IMR-90 (cell line): ENCODE measurements at regions not wholly inside any gene's neighbourhood (a gene's known extent, or its start where the extent isn't known, plus 50 kb on each side); places are given as distances from the start of the nearest gene placed in this dataset.

Source experiments
- ATAC-seq: fragments of 200-7000 bp; cut with Tn5 transposase; 2 replicates; pipeline ENCODE4 v1.9.1; 2020; ENCODE audit warnings: low read depth, mild to moderate bottlenecking, moderate library complexity
- BruUV-seq: library from RNA; stranded (reverse); fragments of 400-500 nt; replicated peaks from 2 replicates; lab custom pipeline; 2021; lab: Mats Ljungman, UMichigan
- CTCF ChIA-PET: fragments of 300-600 bp; formaldehyde crosslinking; extraction: SDS; loops from one replicate; lab custom pipeline; 2021; ENCODE audit warnings: antibody characterized with exemption; lab: Yijun Ruan, JAX
- POLR2A ChIA-PET: fragments of 300-600 bp; sonication (Branson Sonifier 250); formaldehyde crosslinking; loops from one replicate; lab custom pipeline; 2022; ENCODE audit warnings: antibody characterized with exemption; ENCODE audit not compliant: unreplicated experiment; lab: Charles Lee
- DNase-seq: peaks from one replicate; pipeline ENCODE4 v3.0.0; 2013
- H2AFZ ChIP-seq: replicated peaks from 2 replicates; pipeline ENCODE3; 2013; ENCODE audit warnings: low read length, mild to moderate bottlenecking; ENCODE audit not compliant: poor library complexity
- H2AK5ac ChIP-seq: 2 replicates; pipeline ENCODE4 v1.6.1; 2013; ENCODE audit warnings: low read depth, low read length, inconsistent platforms
- H2AK9ac ChIP-seq: replicated peaks from 2 replicates; pipeline ENCODE3; 2013; ENCODE audit warnings: mild to moderate bottlenecking, low read depth, low read length, moderate library complexity; ENCODE audit not compliant: poor library complexity
- H2BK120ac ChIP-seq: 2 replicates; pipeline ENCODE4 v1.6.1; 2013; ENCODE audit warnings: low read depth, low read length, inconsistent platforms
- H2BK15ac ChIP-seq: 3 replicates; pipeline ENCODE4 v1.6.1; 2013; ENCODE audit warnings: low read depth, low read length, inconsistent platforms
- H2BK20ac ChIP-seq: 2 replicates; pipeline ENCODE4 v1.6.1; 2013; ENCODE audit warnings: low read depth, mild to moderate bottlenecking, inconsistent platforms, low read length, moderate library complexity
- H2BK5ac ChIP-seq: 2 replicates; pipeline ENCODE4 v1.6.1; 2013; ENCODE audit warnings: mild to moderate bottlenecking, low read depth, low read length, inconsistent platforms; ENCODE audit not compliant: poor library complexity, severe bottlenecking
- H3K14ac ChIP-seq: replicated peaks from 2 replicates; pipeline ENCODE4 v1.6.1; 2013; ENCODE audit warnings: low read depth, low read length, inconsistent platforms
- H3K18ac ChIP-seq: 2 replicates; pipeline ENCODE4 v1.6.1; 2013; ENCODE audit warnings: low read depth, low read length, control low read depth
- H3K23ac ChIP-seq: 2 replicates; pipeline ENCODE4 v1.6.1; 2013; ENCODE audit warnings: low read depth, low read length, inconsistent platforms
- H3K27ac ChIP-seq: 2 replicates; pipeline ENCODE4 v1.5.1; 2013; ENCODE audit warnings: mild to moderate bottlenecking, control low read depth, low read length; ENCODE audit not compliant: insufficient read depth
- H3K27me3 ChIP-seq: 2 replicates; pipeline ENCODE4 v1.6.1; 2013; ENCODE audit warnings: low read length; ENCODE audit not compliant: control insufficient read depth, insufficient read depth
- H3K36me3 ChIP-seq: 2 replicates; pipeline ENCODE4 v1.6.1; 2013; ENCODE audit warnings: low read length, mixed read lengths; ENCODE audit not compliant: control insufficient read depth, insufficient read depth
- H3K4ac ChIP-seq: 2 replicates; pipeline ENCODE4 v1.6.1; 2013; ENCODE audit warnings: low read depth, low read length, inconsistent platforms
- H3K4me1 ChIP-seq: 2 replicates; pipeline ENCODE4 v1.6.1; 2013; ENCODE audit warnings: low read length, mixed read lengths; ENCODE audit not compliant: control insufficient read depth, insufficient read depth
- H3K4me2 ChIP-seq: 2 replicates; pipeline ENCODE4 v1.6.1; 2013; ENCODE audit warnings: low read depth, mild to moderate bottlenecking, control low read depth, low read length, moderate library complexity
- H3K4me3 ChIP-seq: 2 replicates; pipeline ENCODE4 v1.5.1; 2013; ENCODE audit warnings: low read depth, mild to moderate bottlenecking, control low read depth, low read length, moderate library complexity; ENCODE audit not compliant: insufficient read depth
- H3K56ac ChIP-seq: 2 replicates; pipeline ENCODE4 v1.6.1; 2013; ENCODE audit warnings: low read length, inconsistent platforms; ENCODE audit not compliant: insufficient read depth; ENCODE audit errors: extremely low read depth
- H3K79me1 ChIP-seq, 2 experiments: 2 replicates each; pipeline ENCODE4 v1.6.1; 2013; ENCODE audit warnings: low read length in 2 of 2, inconsistent platforms in 1 of 2, low read depth in 1 of 2
- H3K9ac ChIP-seq: 2 replicates; pipeline ENCODE4 v1.6.1; 2013; ENCODE audit warnings: low read depth, low read length, control low read depth
- H3K9me1 ChIP-seq: 2 replicates; pipeline ENCODE4 v1.6.1; 2013; ENCODE audit warnings: low read length, inconsistent platforms; ENCODE audit not compliant: insufficient read depth
- H3K9me3 ChIP-seq: 2 replicates; pipeline ENCODE4 v1.6.1; 2013; ENCODE audit warnings: low read length; ENCODE audit not compliant: control insufficient read depth, insufficient read depth
- H4K20me1 ChIP-seq: 2 replicates; pipeline ENCODE4 v1.6.1; 2013; ENCODE audit warnings: low read length, inconsistent platforms; ENCODE audit not compliant: insufficient read depth
- H4K5ac ChIP-seq: 2 replicates; pipeline ENCODE4 v1.6.1; 2013; ENCODE audit warnings: mild to moderate bottlenecking, low read depth, low read length, control low read depth
- H4K8ac ChIP-seq, 2 experiments: 2 replicates each; pipeline ENCODE4 v1.6.1; 2013; ENCODE audit warnings: low read depth in 2 of 2, low read length in 2 of 2, control low read depth in 1 of 2, inconsistent platforms in 1 of 2
- H4K91ac ChIP-seq: 2 replicates; pipeline ENCODE4 v1.6.1; 2013; ENCODE audit warnings: low read depth, low read length, inconsistent platforms; ENCODE audit not compliant: insufficient read depth
- BHLHE40 ChIP-seq: fragments of 150-350 bp; IDR thresholded peaks from 2 replicates; pipeline ENCODE4 v1.6.1; 2016; ENCODE audit warnings: mild to moderate bottlenecking, low read depth, low read length
- CEBPB ChIP-seq: IDR thresholded peaks from 2 replicates; pipeline ENCODE4 v1.6.1; 2012; ENCODE audit warnings: low read depth, low read length, improper control_type of control experiment
- CHD1 ChIP-seq: IDR thresholded peaks from 2 replicates; pipeline ENCODE4 v1.6.1; 2012; ENCODE audit warnings: low read depth, low read length, improper control_type of control experiment
- FOS ChIP-seq: fragments of 150-350 bp; IDR thresholded peaks from 2 replicates; pipeline ENCODE4 v1.6.1; 2016; ENCODE audit warnings: low read depth, low read length
- MAFK ChIP-seq: IDR thresholded peaks from 2 replicates; pipeline ENCODE4 v1.6.1; 2012; ENCODE audit warnings: low read depth, low read length, improper control_type of control experiment
- MAZ ChIP-seq: IDR thresholded peaks from 2 replicates; pipeline ENCODE4 v1.6.1; 2012; ENCODE audit warnings: low read depth, mild to moderate bottlenecking, low read length, improper control_type of control experiment, moderate library complexity, borderline replicate concordance
- MXI1 ChIP-seq: IDR thresholded peaks from 2 replicates; pipeline ENCODE4 v1.6.1; 2012; ENCODE audit warnings: low read depth, mild to moderate bottlenecking, low read length, moderate library complexity, borderline replicate concordance
- NFE2L2 ChIP-seq: fragments of 150-350 bp; IDR thresholded peaks from 2 replicates; pipeline ENCODE4 v1.6.1; 2016; ENCODE audit warnings: low read depth, mild to moderate bottlenecking, low read length
- POLR2A ChIP-seq: IDR thresholded peaks from 2 replicates; pipeline ENCODE4 v1.6.1; 2012; ENCODE audit warnings: mild to moderate bottlenecking, low read depth, low read length
- RAD21 ChIP-seq: IDR thresholded peaks from 2 replicates; pipeline ENCODE4 v1.6.1; 2012; ENCODE audit warnings: low read length, improper control_type of control experiment
- RCOR1 ChIP-seq: IDR thresholded peaks from 2 replicates; pipeline ENCODE4 v1.6.1; 2012; ENCODE audit warnings: mild to moderate bottlenecking, low read length, improper control_type of control experiment; ENCODE audit not compliant: insufficient replicate concordance
- RFX5 ChIP-seq: IDR thresholded peaks from 2 replicates; pipeline ENCODE4 v1.8.0; 2012; ENCODE audit warnings: low read depth, mild to moderate bottlenecking, low read length, moderate library complexity
- SMC3 ChIP-seq: fragments of 150-350 bp; IDR thresholded peaks from 2 replicates; pipeline ENCODE4 v1.6.1; 2016; ENCODE audit warnings: low read depth, mild to moderate bottlenecking, antibody characterized with exemption, low read length, moderate library complexity
- WGBS, 2 experiments: methylation state at CpG; one replicate each; pipeline versions ENCODE4 v1.1.5 to v1.1.7; 2013; ENCODE audit warnings: missing lambda C conversion rate in 2 of 2; ENCODE audit not compliant: insufficient read length in 1 of 2; ENCODE audit errors: extremely low coverage in 2 of 2; 5-methylcytosine and 5-hydroxymethylcytosine counted together
- dilution Hi-C: fragments of 300-500 bp; cut with HindIII; formaldehyde crosslinking; loops from one replicate; pipeline ENCODE4 v1.14.3; 2018; ENCODE audit warnings: low sequenced_read_pairs; ENCODE audit not compliant: unreplicated experiment
- in situ Hi-C: fragments of 300-500 bp; cut with MboI; formaldehyde crosslinking; loops from 3 replicates; pipeline ENCODE4 v1.14.3; 2019; ENCODE audit warnings: low sequenced_read_pairs, inconsistent platforms, mixed read lengths
- intact Hi-C: fragments of 100-400 bp; cut with micrococcal nuclease; formaldehyde crosslinking; loops from 2 replicates; pipeline ENCODE4 v1.10.0; 2022
- TF ChIP-seq, protein P1 (sequence below): fragments of 150-350 bp; IDR thresholded peaks from 2 replicates; pipeline ENCODE4 v1.6.1; 2017; ENCODE audit warnings: mild to moderate bottlenecking, antibody characterized with exemption, low read length, low read depth
- TF ChIP-seq, protein P2 (sequence below): conservative IDR thresholded peaks from 2 replicates; pipeline ENCODE4 v1.5.1; 2012; ENCODE audit warnings: mild to moderate bottlenecking, low read depth, low read length, improper control_type of control experiment
- TF ChIP-seq, protein P3 (sequence below): fragments of 150-350 bp; IDR thresholded peaks from 2 replicates; pipeline ENCODE4 v1.6.1; 2016; ENCODE audit warnings: low read depth, mild to moderate bottlenecking, low read length, moderate library complexity, borderline replicate concordance

DNA sequence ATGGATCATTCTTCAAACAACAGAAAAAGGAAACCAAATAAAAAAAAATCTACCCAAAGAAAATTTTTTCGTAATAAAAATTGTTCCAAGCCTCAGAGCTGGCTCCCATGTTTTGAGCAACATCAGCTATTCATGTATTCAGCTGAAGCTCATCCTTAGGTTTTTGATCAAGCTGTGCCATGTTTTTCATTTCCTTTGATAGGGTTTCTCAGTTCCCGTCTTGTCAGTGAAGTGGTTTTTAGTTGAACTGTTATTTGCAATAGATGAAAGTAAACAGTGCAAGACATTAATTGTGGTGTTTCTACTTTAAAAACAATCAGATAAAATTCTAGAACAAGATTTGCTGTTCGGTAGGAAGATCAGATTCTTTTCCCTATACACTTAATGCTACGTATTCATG lies 55.4 kb upstream of the SPTSSB start:
- in situ Hi-C loops (no loop called here), intact Hi-C loops (no loop called here), dilution Hi-C loops (no loop called here)
- Histone ChIP-seq H3K27ac (no peak overlapping the region), H4K20me1 (no peaks in the 10 kb centered on the region), H3K9ac (no peak overlapping the region), H3K14ac (no peak overlapping the region), H3K9me3 (no peaks in the 10 kb centered on the region), H3K4me2 (no peak overlapping the region), H2BK5ac (no peak overlapping the region), H4K8ac (no peak overlapping the region), H3K23ac (no peak overlapping the region), H2BK120ac (no peak overlapping the region), H3K4me1 (peaks cover 2% of the 10 kb centered on the region; the same call in 1 of the 2 replicates), H3K9me1 (0 out of 2 replicates have a peak, but pooled peaks cover 2% of the 10 kb centered on the region), H3K56ac (no peak overlapping the region), H2BK20ac (no peak overlapping the region), H3K18ac (no peak overlapping the region), H3K36me3 (no peaks in the 10 kb centered on the region), H3K27me3 (no peaks in the 10 kb centered on the region), H2AK5ac (no peak overlapping the region), H4K5ac (no peak overlapping the region), H3K79me1 (no peaks in the 10 kb centered on the region), H3K4me3 (no peak overlapping the region), H3K4ac (no peak overlapping the region), H2BK15ac (no peak overlapping the region), H2AFZ (no peak overlapping the region), H4K91ac (no peak overlapping the region), H2AK9ac (no peak overlapping the region)
- TF ChIP-seq POLR2A = no peak
- TF ChIP-seq CEBPB = no peak
- TF ChIP-seq, protein P1, sequence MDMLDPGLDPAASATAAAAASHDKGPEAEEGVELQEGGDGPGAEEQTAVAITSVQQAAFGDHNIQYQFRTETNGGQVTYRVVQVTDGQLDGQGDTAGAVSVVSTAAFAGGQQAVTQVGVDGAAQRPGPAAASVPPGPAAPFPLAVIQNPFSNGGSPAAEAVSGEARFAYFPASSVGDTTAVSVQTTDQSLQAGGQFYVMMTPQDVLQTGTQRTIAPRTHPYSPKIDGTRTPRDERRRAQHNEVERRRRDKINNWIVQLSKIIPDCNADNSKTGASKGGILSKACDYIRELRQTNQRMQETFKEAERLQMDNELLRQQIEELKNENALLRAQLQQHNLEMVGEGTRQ = no peak
- TF ChIP-seq, protein P2, sequence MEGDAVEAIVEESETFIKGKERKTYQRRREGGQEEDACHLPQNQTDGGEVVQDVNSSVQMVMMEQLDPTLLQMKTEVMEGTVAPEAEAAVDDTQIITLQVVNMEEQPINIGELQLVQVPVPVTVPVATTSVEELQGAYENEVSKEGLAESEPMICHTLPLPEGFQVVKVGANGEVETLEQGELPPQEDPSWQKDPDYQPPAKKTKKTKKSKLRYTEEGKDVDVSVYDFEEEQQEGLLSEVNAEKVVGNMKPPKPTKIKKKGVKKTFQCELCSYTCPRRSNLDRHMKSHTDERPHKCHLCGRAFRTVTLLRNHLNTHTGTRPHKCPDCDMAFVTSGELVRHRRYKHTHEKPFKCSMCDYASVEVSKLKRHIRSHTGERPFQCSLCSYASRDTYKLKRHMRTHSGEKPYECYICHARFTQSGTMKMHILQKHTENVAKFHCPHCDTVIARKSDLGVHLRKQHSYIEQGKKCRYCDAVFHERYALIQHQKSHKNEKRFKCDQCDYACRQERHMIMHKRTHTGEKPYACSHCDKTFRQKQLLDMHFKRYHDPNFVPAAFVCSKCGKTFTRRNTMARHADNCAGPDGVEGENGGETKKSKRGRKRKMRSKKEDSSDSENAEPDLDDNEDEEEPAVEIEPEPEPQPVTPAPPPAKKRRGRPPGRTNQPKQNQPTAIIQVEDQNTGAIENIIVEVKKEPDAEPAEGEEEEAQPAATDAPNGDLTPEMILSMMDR = no peak
- no peak for TF ChIP-seq NFE2L2
- TF ChIP-seq MXI1 = no peak
- TF ChIP-seq CHD1 = no peak
- TF ChIP-seq, protein P3, sequence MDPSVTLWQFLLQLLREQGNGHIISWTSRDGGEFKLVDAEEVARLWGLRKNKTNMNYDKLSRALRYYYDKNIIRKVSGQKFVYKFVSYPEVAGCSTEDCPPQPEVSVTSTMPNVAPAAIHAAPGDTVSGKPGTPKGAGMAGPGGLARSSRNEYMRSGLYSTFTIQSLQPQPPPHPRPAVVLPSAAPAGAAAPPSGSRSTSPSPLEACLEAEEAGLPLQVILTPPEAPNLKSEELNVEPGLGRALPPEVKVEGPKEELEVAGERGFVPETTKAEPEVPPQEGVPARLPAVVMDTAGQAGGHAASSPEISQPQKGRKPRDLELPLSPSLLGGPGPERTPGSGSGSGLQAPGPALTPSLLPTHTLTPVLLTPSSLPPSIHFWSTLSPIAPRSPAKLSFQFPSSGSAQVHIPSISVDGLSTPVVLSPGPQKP = no peak
- TF ChIP-seq RFX5 = no peak
- no peak for TF ChIP-seq MAFK
- no peak for TF ChIP-seq BHLHE40
- no peak for TF ChIP-seq MAZ
- no peak for TF ChIP-seq RAD21
- no peak for TF ChIP-seq RCOR1
- TF ChIP-seq FOS = no peak
- no peak for TF ChIP-seq SMC3
- ChIA-PET CTCF (interaction anchor here (0.7 kb wide), 2 partner anchors 152 kb away, joined by 6 read pairs; no protein-coding TSS in a partner anchor), POLR2A (no interaction called here)
- DNase-seq (no peak), ATAC-seq (no peak)
- BruUV-seq = no TSS peak
- no CpG with 5 or more reads among the region's 4 CpGs for WGBS, 2 experiments
